ENCODE measurements at regions not wholly inside any gene's neighbourhood (a gene's known extent, or its start where the extent isn't known, plus 50 kb on each side); places are given as distances from the start of the nearest gene placed in this dataset.

- intact Hi-C loops (cut with micrococcal nuclease): no loop called here
- Histone ChIP-seq H3K4me1 (ENCODE audit: control insufficient read depth in 1 of 2, insufficient read depth in 2 of 2, low read length in 2 of 2) (peaks cover 15 to 23% of the 10 kb centered on the region in 2 experiments), H3K9me2 (ENCODE audit: insufficient read depth) (no peaks in the 10 kb centered on the region)
Measured at GRCh38 chr13:73250061-73250460, 191.3 kb downstream of the KLF5 start.

GRCh38 chr13:73248711-73249580, 190.1 kb downstream of the KLF5 start:
- no TSS peak for BruUV-seq (replicated peaks)
- ChIA-PET CTCF (no interaction called here), POLR2A (no interaction called here), RAD21 (ENCODE audit: low non-redundant PET in 1 of 2, low total read pairs in 2 of 2, uncharacterized antibody in 2 of 2, unreplicated experiment in 2 of 2) (no interaction called here)
- no peaks in the 10 kb centered on the region for H3K36me3 ChIP-seq (ENCODE audit: control insufficient read depth in 1 of 2, insufficient read depth in 2 of 2, low read length in 2 of 2)
- no peaks in the 10 kb centered on the region for H3K9me2 ChIP-seq (ENCODE audit: insufficient read depth)
- peak overlapping the region; percentile 39 for H3K27ac ChIP-seq (ENCODE audit: low read depth, low read length)
- H3K4me2 ChIP-seq (ENCODE audit: low read length): peak overlapping the region; percentile 61
- H2AFZ ChIP-seq (ENCODE audit: low read depth, low read length, poor library complexity, severe bottlenecking): peak overlapping the region; percentile 20
- intact Hi-C loops (cut with micrococcal nuclease): no loop called here
- no peaks in the 10 kb centered on the region for H4K20me1 ChIP-seq (ENCODE audit: insufficient read depth)
- H3K9ac ChIP-seq (ENCODE audit: low read length): peak overlapping the region; percentile 21; the same call in 1 of the 2 replicates
- H3K4me3 ChIP-seq (replicated peaks in 1 of 2; ENCODE audit: low read depth in 1 of 2, low read length in 2 of 2): peak overlapping the region in 1 of 2 experiments; percentile 11; a peak in 2 of 4 replicates
- H3K79me2 ChIP-seq (ENCODE audit: insufficient read depth, low read length): no peaks in the 10 kb centered on the region
- peak; percentile 82 for ATAC-seq
- H3K27me3 ChIP-seq (ENCODE audit: insufficient read depth, low read length): no peaks in the 10 kb centered on the region
- H3K4me1 ChIP-seq (ENCODE audit: control insufficient read depth in 1 of 2, insufficient read depth in 2 of 2, low read length in 2 of 2): peaks cover 15 to 17% of the 10 kb centered on the region in 2 experiments
- DNase-seq (ENCODE audit: low read depth, low spot score): peak; percentile 57
- no peaks in the 10 kb centered on the region for H3K9me3 ChIP-seq (ENCODE audit: control insufficient read depth in 1 of 2, insufficient read depth in 1 of 2, low read depth in 1 of 2, low read length in 2 of 2)
- no peak; the same call in 1 of the 2 replicates for TF ChIP-seq RAD21 (IDR thresholded peaks at IDR 0.05; ENCODE audit: low read depth)
- peak; percentile 76 for TF ChIP-seq JUND (IDR thresholded peaks at IDR 0.05)
- TF ChIP-seq EZH2phosphoT487 (IDR thresholded peaks at IDR 0.05; ENCODE audit: borderline replicate concordance): no peak
- TF ChIP-seq SRF (IDR thresholded peaks at IDR 0.05; ENCODE audit: low read depth): peak; percentile 83
- TF ChIP-seq EGR1 (IDR thresholded peaks at IDR 0.05; ENCODE audit: low read depth): no peak
- no peak for TF ChIP-seq EZH2 (IDR thresholded peaks at IDR 0.05)
- TF ChIP-seq ZFX (IDR thresholded peaks at IDR 0.05): no peak
- TF ChIP-seq SIN3A (IDR thresholded peaks at IDR 0.05; ENCODE audit: low read depth): no peak
- TF ChIP-seq POLR2A (IDR thresholded peaks at IDR 0.05; ENCODE audit: borderline replicate concordance, extremely low read depth, insufficient read depth, insufficient read length): no peak
- no peak for TF ChIP-seq ATF3 (IDR thresholded peaks at IDR 0.05)
- peak; percentile 25; the same call in 1 of the 2 replicates for TF ChIP-seq POLR2AphosphoS5 (IDR thresholded peaks at IDR 0.05; ENCODE audit: low read depth, low read length)
- no peak for TF ChIP-seq ZNF274 (IDR thresholded peaks at IDR 0.05; ENCODE audit: low read depth, low read length)
- TF ChIP-seq CEBPB (IDR thresholded peaks at IDR 0.05; ENCODE audit: low read depth): peak; percentile 93
- no peak for TF ChIP-seq CTCF (IDR thresholded peaks at IDR 0.05 in 2 of 3, conservative IDR thresholded peaks at IDR 0.05 in 1 of 3; ENCODE audit: borderline replicate concordance in 1 of 3, insufficient read depth in 1 of 3, low read depth in 2 of 3, low read length in 2 of 3)
- TF ChIP-seq TCF7L2 (IDR thresholded peaks at IDR 0.05; ENCODE audit: borderline replicate concordance, extremely low read depth, insufficient read depth, insufficient read length): no peak
- peak; percentile 77 for TF ChIP-seq FOSL1 (IDR thresholded peaks at IDR 0.05; ENCODE audit: low read depth)
- peak; percentile 60 for TF ChIP-seq SP1 (IDR thresholded peaks at IDR 0.05; ENCODE audit: low read depth)

More at GRCh38 chr13:73250061-73250460, 191.3 kb downstream of the KLF5 start:
- ATAC-seq (no peak), DNase-seq (ENCODE audit: low read depth, low spot score) (no peak)
- no TSS peak for BruUV-seq (replicated peaks)
- ChIA-PET CTCF (no interaction called here), POLR2A (no interaction called here), RAD21 (ENCODE audit: low non-redundant PET in 1 of 2, low total read pairs in 2 of 2, uncharacterized antibody in 2 of 2, unreplicated experiment in 2 of 2) (no interaction called here)
- Histone ChIP-seq H3K36me3 (ENCODE audit: control insufficient read depth in 1 of 2, insufficient read depth in 2 of 2, low read length in 2 of 2) (no peaks in the 10 kb centered on the region), H3K9ac (ENCODE audit: low read length) (no peak overlapping the region), H3K27me3 (ENCODE audit: insufficient read depth, low read length) (no peaks in the 10 kb centered on the region), H3K9me3 (ENCODE audit: control insufficient read depth in 1 of 2, insufficient read depth in 1 of 2, low read depth in 1 of 2, low read length in 2 of 2) (no peaks in the 10 kb centered on the region), H3K79me2 (ENCODE audit: insufficient read depth, low read length) (no peaks in the 10 kb centered on the region), H2AFZ (ENCODE audit: low read depth, low read length, poor library complexity, severe bottlenecking) (no peak overlapping the region), H3K4me2 (ENCODE audit: low read length) (no peak overlapping the region), H4K20me1 (ENCODE audit: insufficient read depth) (no peaks in the 10 kb centered on the region), H3K27ac (ENCODE audit: low read depth, low read length) (no peak overlapping the region), H3K4me3 (replicated peaks in 1 of 2; ENCODE audit: low read depth in 1 of 2, low read length in 2 of 2) (no peak overlapping the region)
- TF ChIP-seq ZFX (IDR thresholded peaks at IDR 0.05) (no peak), POLR2A (IDR thresholded peaks at IDR 0.05; ENCODE audit: borderline replicate concordance, extremely low read depth, insufficient read depth, insufficient read length) (no peak)

Measured in HCT116 (cell line).